ENCODE measurements at regions not wholly inside any gene's neighbourhood (a gene's known extent, or its start where the extent isn't known, plus 50 kb on each side); places are given as distances from the start of the nearest gene placed in this dataset.

GRCh38 chr4:120155287-120155686 is 88.6 kb upstream of the MAD2L1 start:
- Histone ChIP-seq H3K4me1 (ENCODE audit: insufficient read depth) (peaks cover 12% of the 10 kb centered on the region), H3K27ac (ENCODE audit: low read depth) (no peak overlapping the region), H3K4me3 (no peak overlapping the region), H4K20me1 (replicated peaks; ENCODE audit: insufficient read depth) (no peaks in the 10 kb centered on the region), H3F3A (replicated peaks; ENCODE audit: low read depth) (no peaks in the 10 kb centered on the region), H3K79me2 (replicated peaks; ENCODE audit: insufficient read depth) (no peaks in the 10 kb centered on the region), H3K4me2 (no peak overlapping the region), H3K27me3 (ENCODE audit: insufficient read depth) (no peaks in the 10 kb centered on the region), H3K9me2 (ENCODE audit: insufficient read depth) (no peaks in the 10 kb centered on the region), H2AFZ (no peak overlapping the region), H3K36me3 (ENCODE audit: insufficient read depth) (no peaks in the 10 kb centered on the region)
- Mint-ChIP-seq H3K4me3 (no peak overlapping the region), H3K9me3 (no peaks in the 10 kb centered on the region), H3K27ac (no peak overlapping the region), H3K27me3 (ENCODE audit: insufficient read depth, low read depth, poor library complexity) (no peaks in the 10 kb centered on the region), H3K4me1 (peaks cover 12% of the 10 kb centered on the region; the same call in 2 of the 3 replicates), H3K36me3 (ENCODE audit: low read depth) (no peaks in the 10 kb centered on the region)
- no peak for ATAC-seq
- TF ChIP-seq ETS1 (IDR thresholded peaks at IDR 0.05) (no peak), NANOG (IDR thresholded peaks at IDR 0.05; ENCODE audit: borderline replicate concordance) (no peak), ZNF331 (CRISPR knock-in tag; IDR thresholded peaks at IDR 0.05; ENCODE audit: low read depth) (no peak), JUNB (IDR thresholded peaks at IDR 0.05; ENCODE audit: unreplicated experiment) (no peak), CREB1 (CRISPR knock-in tag; IDR thresholded peaks at IDR 0.05; ENCODE audit: low read depth) (no peak), EZH2phosphoT487 (IDR thresholded peaks at IDR 0.05; ENCODE audit: unreplicated experiment) (no peak), POLR2AphosphoS5 (IDR thresholded peaks at IDR 0.05; ENCODE audit: low read depth) (no peak), ZNF114 (CRISPR knock-in tag; IDR thresholded peaks at IDR 0.05) (no peak)
- TF ChIP-seq, protein P1, sequence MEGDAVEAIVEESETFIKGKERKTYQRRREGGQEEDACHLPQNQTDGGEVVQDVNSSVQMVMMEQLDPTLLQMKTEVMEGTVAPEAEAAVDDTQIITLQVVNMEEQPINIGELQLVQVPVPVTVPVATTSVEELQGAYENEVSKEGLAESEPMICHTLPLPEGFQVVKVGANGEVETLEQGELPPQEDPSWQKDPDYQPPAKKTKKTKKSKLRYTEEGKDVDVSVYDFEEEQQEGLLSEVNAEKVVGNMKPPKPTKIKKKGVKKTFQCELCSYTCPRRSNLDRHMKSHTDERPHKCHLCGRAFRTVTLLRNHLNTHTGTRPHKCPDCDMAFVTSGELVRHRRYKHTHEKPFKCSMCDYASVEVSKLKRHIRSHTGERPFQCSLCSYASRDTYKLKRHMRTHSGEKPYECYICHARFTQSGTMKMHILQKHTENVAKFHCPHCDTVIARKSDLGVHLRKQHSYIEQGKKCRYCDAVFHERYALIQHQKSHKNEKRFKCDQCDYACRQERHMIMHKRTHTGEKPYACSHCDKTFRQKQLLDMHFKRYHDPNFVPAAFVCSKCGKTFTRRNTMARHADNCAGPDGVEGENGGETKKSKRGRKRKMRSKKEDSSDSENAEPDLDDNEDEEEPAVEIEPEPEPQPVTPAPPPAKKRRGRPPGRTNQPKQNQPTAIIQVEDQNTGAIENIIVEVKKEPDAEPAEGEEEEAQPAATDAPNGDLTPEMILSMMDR (conservative IDR thresholded peaks at IDR 0.05; ENCODE audit: low read depth in 2 of 2): no peak
- no peak for DNase-seq (ENCODE audit: low spot score)

DNA sequence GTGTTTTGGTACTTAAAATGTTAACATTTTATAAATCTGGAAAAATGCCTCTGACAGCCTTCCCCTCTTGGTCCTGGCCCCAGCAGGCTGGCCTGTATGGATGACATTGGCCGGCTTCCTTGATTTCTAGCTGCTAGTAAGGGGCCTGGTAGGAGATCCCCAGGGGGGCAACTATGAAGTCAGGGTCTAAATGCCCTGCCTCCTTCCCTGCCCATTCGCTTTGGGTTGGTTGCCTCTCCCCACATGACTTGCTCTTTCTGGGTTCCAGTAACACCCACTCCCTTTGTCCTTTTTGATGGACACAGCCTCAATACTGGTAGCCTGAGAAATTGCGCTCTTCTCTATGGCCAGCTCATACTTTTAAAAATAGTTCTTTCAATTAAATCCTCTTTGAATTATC is 78.0 kb upstream of the MAD2L1 start:
- ATAC-seq (peak; percentile 61), DNase-seq (ENCODE audit: low spot score) (peak; percentile 31)
- Histone ChIP-seq H3K27me3 (ENCODE audit: insufficient read depth) (no peaks in the 10 kb centered on the region), H2AFZ (no peak overlapping the region), H3K4me1 (ENCODE audit: insufficient read depth) (no peaks in the 10 kb centered on the region), H3K27ac (ENCODE audit: low read depth) (no peak overlapping the region), H3K36me3 (ENCODE audit: insufficient read depth) (no peaks in the 10 kb centered on the region), H3K9me2 (ENCODE audit: insufficient read depth) (no peaks in the 10 kb centered on the region), H3F3A (replicated peaks; ENCODE audit: low read depth) (no peaks in the 10 kb centered on the region), H3K4me2 (no peak overlapping the region), H3K79me2 (replicated peaks; ENCODE audit: insufficient read depth) (no peaks in the 10 kb centered on the region), H4K20me1 (replicated peaks; ENCODE audit: insufficient read depth) (no peaks in the 10 kb centered on the region), H3K4me3 (no peak overlapping the region)
- Mint-ChIP-seq H3K36me3 (ENCODE audit: low read depth) (no peaks in the 10 kb centered on the region; the same call in 2 of the 3 replicates), H3K27ac (no peak overlapping the region), H3K27me3 (ENCODE audit: insufficient read depth, low read depth, poor library complexity) (peaks cover 2% of the 10 kb centered on the region), H3K4me1 (no peaks in the 10 kb centered on the region), H3K4me3 (no peak overlapping the region), H3K9me3 (peaks cover 3% of the 10 kb centered on the region; the same call in 1 of the 3 replicates)
- TF ChIP-seq CREB1 (CRISPR knock-in tag; IDR thresholded peaks at IDR 0.05; ENCODE audit: low read depth) (no peak), STAT1 (IDR thresholded peaks at IDR 0.05; ENCODE audit: unreplicated experiment) (no peak), ZNF114 (CRISPR knock-in tag; IDR thresholded peaks at IDR 0.05) (no peak), POLR2AphosphoS5 (IDR thresholded peaks at IDR 0.05; ENCODE audit: low read depth) (no peak), JUNB (IDR thresholded peaks at IDR 0.05; ENCODE audit: unreplicated experiment) (no peak)
- TF ChIP-seq, protein P2, sequence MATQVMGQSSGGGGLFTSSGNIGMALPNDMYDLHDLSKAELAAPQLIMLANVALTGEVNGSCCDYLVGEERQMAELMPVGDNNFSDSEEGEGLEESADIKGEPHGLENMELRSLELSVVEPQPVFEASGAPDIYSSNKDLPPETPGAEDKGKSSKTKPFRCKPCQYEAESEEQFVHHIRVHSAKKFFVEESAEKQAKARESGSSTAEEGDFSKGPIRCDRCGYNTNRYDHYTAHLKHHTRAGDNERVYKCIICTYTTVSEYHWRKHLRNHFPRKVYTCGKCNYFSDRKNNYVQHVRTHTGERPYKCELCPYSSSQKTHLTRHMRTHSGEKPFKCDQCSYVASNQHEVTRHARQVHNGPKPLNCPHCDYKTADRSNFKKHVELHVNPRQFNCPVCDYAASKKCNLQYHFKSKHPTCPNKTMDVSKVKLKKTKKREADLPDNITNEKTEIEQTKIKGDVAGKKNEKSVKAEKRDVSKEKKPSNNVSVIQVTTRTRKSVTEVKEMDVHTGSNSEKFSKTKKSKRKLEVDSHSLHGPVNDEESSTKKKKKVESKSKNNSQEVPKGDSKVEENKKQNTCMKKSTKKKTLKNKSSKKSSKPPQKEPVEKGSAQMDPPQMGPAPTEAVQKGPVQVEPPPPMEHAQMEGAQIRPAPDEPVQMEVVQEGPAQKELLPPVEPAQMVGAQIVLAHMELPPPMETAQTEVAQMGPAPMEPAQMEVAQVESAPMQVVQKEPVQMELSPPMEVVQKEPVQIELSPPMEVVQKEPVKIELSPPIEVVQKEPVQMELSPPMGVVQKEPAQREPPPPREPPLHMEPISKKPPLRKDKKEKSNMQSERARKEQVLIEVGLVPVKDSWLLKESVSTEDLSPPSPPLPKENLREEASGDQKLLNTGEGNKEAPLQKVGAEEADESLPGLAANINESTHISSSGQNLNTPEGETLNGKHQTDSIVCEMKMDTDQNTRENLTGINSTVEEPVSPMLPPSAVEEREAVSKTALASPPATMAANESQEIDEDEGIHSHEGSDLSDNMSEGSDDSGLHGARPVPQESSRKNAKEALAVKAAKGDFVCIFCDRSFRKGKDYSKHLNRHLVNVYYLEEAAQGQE (IDR thresholded peaks at IDR 0.05; ENCODE audit: unreplicated experiment): no peak
- TF ChIP-seq, protein P1 (conservative IDR thresholded peaks at IDR 0.05; ENCODE audit: low read depth in 2 of 2): no peak
